ENCODE measurements at regions not wholly inside any gene's neighbourhood (a gene's known extent, or its start where the extent isn't known, plus 50 kb on each side); places are given as distances from the start of the nearest gene placed in this dataset.

GRCh38 chr4:180827232-180828009 lies 1415.8 kb upstream of the TENM3 start:
- no peak overlapping the region for H3K4me3 Mint-ChIP-seq
- no peak overlapping the region for H3K27ac Mint-ChIP-seq

GRCh38 chr4:180828455-180829018 lies 1414.7 kb upstream of the TENM3 start:
- Mint-ChIP-seq H3K9me3 (peaks cover 0 to 16% (median 9%) of the 10 kb centered on the region in 6 donors), H3K36me3 (no peaks in the 10 kb centered on the region), H3K4me1 (no peaks in the 10 kb centered on the region), H3K4me3 (no peak overlapping the region), H3K27me3 (ENCODE audit: low read depth in 3 of 3) (peaks cover 0 to 2% (median 0%) of the 10 kb centered on the region in 3 donors), H3K27ac (no peak overlapping the region)
- no peak for DNase-seq

More at GRCh38 chr4:180827232-180828009, 1415.8 kb upstream of the TENM3 start:
- peaks cover 0 to 22% (median 11%) of the 10 kb centered on the region in 6 donors for H3K9me3 Mint-ChIP-seq
- H3K4me1 Mint-ChIP-seq: no peaks in the 10 kb centered on the region
- peaks cover 0 to 2% (median 0%) of the 10 kb centered on the region in 3 donors for H3K27me3 Mint-ChIP-seq (ENCODE audit: low read depth in 3 of 3)
- DNase-seq: no peak
- H3K36me3 Mint-ChIP-seq: no peaks in the 10 kb centered on the region

DNA sequence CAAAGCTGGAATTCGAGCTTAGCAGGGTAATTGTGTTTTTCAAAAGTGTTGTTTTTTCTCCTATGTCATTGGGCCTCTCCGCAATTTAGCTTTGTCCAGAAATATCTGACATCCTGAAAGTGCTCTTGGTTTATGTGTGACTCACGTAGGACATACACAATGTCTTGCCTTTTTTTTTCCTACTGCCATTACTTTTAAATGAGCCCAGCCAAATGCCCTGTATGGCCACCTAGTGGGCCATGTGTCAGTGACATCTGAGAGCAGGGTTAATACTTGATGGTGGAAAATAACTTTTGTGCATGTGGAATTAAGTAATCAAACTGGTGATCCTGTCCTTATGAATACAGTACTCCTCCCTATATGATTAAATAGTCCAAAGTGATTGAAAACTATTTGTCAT lies 1411.1 kb upstream of the TENM3 start:
- H3K27me3 Mint-ChIP-seq (ENCODE audit: low read depth in 3 of 3): no peaks in the 10 kb centered on the region
- no peak overlapping the region for H3K27ac Mint-ChIP-seq
- peaks cover 0 to 14% (median 6%) of the 10 kb centered on the region in 6 donors for H3K9me3 Mint-ChIP-seq
- H3K36me3 Mint-ChIP-seq: no peaks in the 10 kb centered on the region
- no peaks in the 10 kb centered on the region for H3K4me1 Mint-ChIP-seq
- H3K4me3 Mint-ChIP-seq: no peak overlapping the region
- no peak for DNase-seq

GRCh38 chr4:180840142-180840541 lies 1403.1 kb upstream of the TENM3 start:
- H3K36me3 Mint-ChIP-seq: no peaks in the 10 kb centered on the region
- DNase-seq: no peak
- no peaks in the 10 kb centered on the region for H3K4me1 Mint-ChIP-seq
- peaks cover 0 to 1% (median 0%) of the 10 kb centered on the region in 3 donors for H3K27me3 Mint-ChIP-seq (ENCODE audit: low read depth in 3 of 3)
- H3K9me3 Mint-ChIP-seq: peaks cover 3 to 24% (median 10%) of the 10 kb centered on the region in 6 donors
- H3K4me3 Mint-ChIP-seq: no peak overlapping the region
- no peak overlapping the region for H3K27ac Mint-ChIP-seq

- peaks cover 1 to 32% (median 10%) of the 10 kb centered on the region in 6 donors for H3K9me3 Mint-ChIP-seq
- H3K4me3 Mint-ChIP-seq: no peak overlapping the region
Observed at GRCh38 chr4:180850318-180850940, 1392.8 kb upstream of the TENM3 start.

DNA sequence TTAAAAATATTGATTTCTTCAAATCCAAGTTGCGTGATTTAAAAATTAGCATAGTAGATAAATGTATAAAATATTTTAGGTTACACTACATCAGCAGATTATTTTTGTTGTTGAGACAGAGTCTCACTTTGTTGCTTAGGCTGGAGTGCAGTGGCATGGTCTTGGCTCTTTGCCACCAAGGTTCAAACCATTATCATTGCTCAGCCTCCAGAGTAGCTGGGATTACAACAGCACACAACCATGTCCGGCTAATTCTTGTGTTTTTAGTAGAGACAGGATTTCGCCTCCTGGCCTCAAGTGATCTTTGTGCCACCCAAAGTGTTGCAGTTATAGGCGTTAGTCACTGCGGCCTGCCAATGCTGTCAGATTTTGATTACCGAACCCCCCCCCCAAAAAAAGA lies 1390.5 kb upstream of the TENM3 start:
- Mint-ChIP-seq H3K36me3 (no peaks in the 10 kb centered on the region), H3K27me3 (ENCODE audit: low read depth in 3 of 3) (peaks cover 0 to 2% (median 0%) of the 10 kb centered on the region in 3 donors), H3K4me3 (no peak overlapping the region), H3K9me3 (peaks cover 1 to 37% (median 18%) of the 10 kb centered on the region in 6 donors), H3K27ac (no peak overlapping the region), H3K4me1 (no peaks in the 10 kb centered on the region)
- DNase-seq: no peak

More at GRCh38 chr4:180850318-180850940, 1392.8 kb upstream of the TENM3 start:
- Mint-ChIP-seq H3K36me3 (no peaks in the 10 kb centered on the region), H3K27me3 (ENCODE audit: low read depth in 3 of 3) (peaks cover 0 to 2% (median 0%) of the 10 kb centered on the region in 3 donors), H3K27ac (no peak overlapping the region), H3K4me1 (no peaks in the 10 kb centered on the region)
- no peak for DNase-seq

- DNase-seq: no peak
- no peaks in the 10 kb centered on the region for H3K36me3 Mint-ChIP-seq
- no peaks in the 10 kb centered on the region for H3K4me1 Mint-ChIP-seq
- no peak overlapping the region for H3K4me3 Mint-ChIP-seq
- no peak overlapping the region for H3K27ac Mint-ChIP-seq
- peaks cover 0 to 4% (median 0%) of the 10 kb centered on the region in 3 donors for H3K27me3 Mint-ChIP-seq (ENCODE audit: low read depth in 3 of 3)
- H3K9me3 Mint-ChIP-seq: peaks cover 5 to 40% (median 23%) of the 10 kb centered on the region in 6 donors
Observed at GRCh38 chr4:180855184-180855583, 1388.0 kb upstream of the TENM3 start.

- Mint-ChIP-seq H3K27ac (no peak overlapping the region), H3K4me1 (no peaks in the 10 kb centered on the region), H3K27me3 (ENCODE audit: low read depth in 3 of 3) (peaks cover 0 to 4% (median 0%) of the 10 kb centered on the region in 3 donors), H3K9me3 (peaks cover 12 to 52% (median 27%) of the 10 kb centered on the region in 6 donors), H3K4me3 (no peak overlapping the region), H3K36me3 (peaks cover 0 to 3% (median 0%) of the 10 kb centered on the region in 3 donors)
- DNase-seq: no peak
Observed at GRCh38 chr4:180860089-180860720, 1383.0 kb upstream of the TENM3 start.

GRCh38 chr4:180861651-180862050 lies 1381.6 kb upstream of the TENM3 start:
- no peak overlapping the region for H3K4me3 Mint-ChIP-seq
- H3K9me3 Mint-ChIP-seq: peaks cover 12 to 50% (median 26%) of the 10 kb centered on the region in 6 donors
- no peaks in the 10 kb centered on the region for H3K4me1 Mint-ChIP-seq
- H3K27ac Mint-ChIP-seq: no peak overlapping the region
- no peak for DNase-seq
- H3K27me3 Mint-ChIP-seq (ENCODE audit: low read depth in 3 of 3): peaks cover 0 to 4% (median 0%) of the 10 kb centered on the region in 3 donors
- H3K36me3 Mint-ChIP-seq: peaks cover 0 to 3% (median 0%) of the 10 kb centered on the region in 3 donors

DNA sequence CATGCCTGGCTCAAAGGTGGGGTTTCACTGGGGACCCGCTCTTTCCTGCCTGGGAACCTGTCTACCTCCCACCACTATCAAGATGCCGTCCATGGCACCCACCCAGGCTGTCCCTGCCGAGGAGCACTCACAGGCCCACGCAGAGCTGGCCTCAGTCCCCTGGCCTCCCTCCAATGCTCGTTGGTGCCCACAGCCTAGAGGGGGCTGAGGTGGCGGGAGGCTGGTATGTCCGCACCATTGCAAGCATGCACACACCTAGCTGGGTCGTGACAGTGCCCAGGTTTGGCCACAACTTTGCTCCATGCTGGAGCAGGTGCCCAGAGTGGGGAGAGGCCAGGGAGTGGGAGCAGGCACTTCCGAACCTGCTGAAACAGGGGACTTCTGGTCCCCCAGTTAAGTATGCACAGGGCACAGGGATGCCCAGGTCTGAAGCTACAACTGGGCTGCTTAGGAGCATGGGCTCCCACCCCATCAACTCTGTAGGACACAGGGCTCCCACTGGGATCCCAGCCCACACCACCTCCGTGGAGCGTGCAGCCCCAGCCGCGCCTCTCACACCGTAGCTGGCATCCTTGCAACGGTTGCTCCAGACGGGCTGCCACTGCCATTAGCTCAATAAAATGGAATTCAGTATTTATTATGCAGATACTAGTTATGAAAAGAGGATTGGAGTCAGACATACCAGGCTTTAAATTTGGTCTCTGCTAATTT lies 1376.1 kb upstream of the TENM3 start:
- peaks cover 0 to 3% (median 0%) of the 10 kb centered on the region in 3 donors for H3K36me3 Mint-ChIP-seq
- H3K9me3 Mint-ChIP-seq: peaks cover 4 to 30% (median 12%) of the 10 kb centered on the region in 6 donors
- H3K4me3 Mint-ChIP-seq: no peak overlapping the region
- H3K27me3 Mint-ChIP-seq (ENCODE audit: low read depth in 3 of 3): peaks cover 0 to 1% (median 0%) of the 10 kb centered on the region in 3 donors
- no peaks in the 10 kb centered on the region for H3K4me1 Mint-ChIP-seq
- no peak overlapping the region for H3K27ac Mint-ChIP-seq
- DNase-seq: no peak

DNA sequence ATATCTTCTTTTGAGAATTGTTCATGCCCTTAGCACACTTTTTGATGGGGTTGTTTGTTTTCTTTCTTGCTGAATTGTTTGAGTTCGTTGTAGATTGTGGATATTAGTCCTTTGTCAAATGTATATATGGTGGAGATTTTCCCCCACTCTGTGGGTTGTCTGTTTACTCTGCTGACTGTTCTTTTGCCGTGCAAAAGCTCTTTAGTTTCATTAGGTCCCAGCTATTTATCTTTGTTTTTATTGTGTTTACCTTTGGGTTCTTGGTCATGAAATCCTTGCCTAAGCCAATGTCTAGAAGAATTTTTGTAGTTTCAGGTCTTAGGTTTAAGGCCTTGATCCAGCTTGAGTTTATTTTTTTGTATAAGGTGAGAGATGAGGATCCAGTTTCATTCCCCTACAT lies 1372.6 kb upstream of the TENM3 start:
- Mint-ChIP-seq H3K36me3 (no peaks in the 10 kb centered on the region), H3K9me3 (peaks cover 0 to 47% (median 16%) of the 10 kb centered on the region in 6 donors), H3K4me3 (no peak overlapping the region), H3K4me1 (no peaks in the 10 kb centered on the region), H3K27me3 (ENCODE audit: low read depth in 3 of 3) (peaks cover 0 to 2% (median 1%) of the 10 kb centered on the region in 3 donors), H3K27ac (no peak overlapping the region)
- DNase-seq: no peak

DNA sequence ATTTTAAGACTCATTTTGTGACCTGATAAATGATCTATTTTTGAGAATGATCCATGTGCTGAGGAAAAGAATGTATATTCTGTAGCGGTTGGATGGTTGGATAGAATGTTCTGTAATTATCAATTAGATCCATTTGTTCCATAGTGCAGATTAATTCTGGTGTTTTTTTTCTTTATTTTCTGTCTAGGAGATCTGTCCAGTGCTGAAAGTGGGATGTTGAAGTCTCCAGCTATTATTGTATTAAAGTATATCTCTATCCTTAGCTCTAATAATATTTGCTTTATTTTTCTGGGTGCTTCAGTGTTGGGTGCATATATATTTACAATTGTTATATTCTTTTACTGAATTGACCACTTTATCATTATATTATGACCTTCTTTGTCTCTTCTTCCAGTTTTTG lies 1344.9 kb upstream of the TENM3 start:
- no peak overlapping the region for H3K27ac Mint-ChIP-seq
- no peak overlapping the region for H3K4me3 Mint-ChIP-seq
- H3K4me1 Mint-ChIP-seq: no peaks in the 10 kb centered on the region
- H3K27me3 Mint-ChIP-seq (ENCODE audit: low read depth in 3 of 3): no peaks in the 10 kb centered on the region
- peaks cover 12 to 44% (median 32%) of the 10 kb centered on the region in 6 donors for H3K9me3 Mint-ChIP-seq
- DNase-seq: no peak
- no peaks in the 10 kb centered on the region for H3K36me3 Mint-ChIP-seq

DNA sequence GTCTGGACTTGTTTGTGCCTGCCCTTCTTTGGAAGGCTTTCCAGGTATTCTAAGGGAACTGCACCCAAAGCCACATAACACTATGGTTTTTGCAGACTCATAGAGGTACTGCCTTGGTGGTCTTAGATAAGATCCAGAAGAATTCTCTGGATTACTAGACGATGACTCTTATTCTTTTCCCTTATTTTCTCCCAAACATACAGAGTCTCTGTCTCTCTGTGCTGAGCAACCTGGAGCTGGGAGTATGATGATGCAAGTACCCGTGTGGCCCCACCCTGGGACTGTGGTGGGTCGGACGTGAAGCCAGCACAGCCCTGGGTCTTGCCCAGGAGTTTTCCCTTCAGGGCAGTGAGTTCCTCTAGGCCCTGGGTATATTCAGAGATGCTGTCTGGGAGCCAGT lies 1342.4 kb upstream of the TENM3 start:
- no peaks in the 10 kb centered on the region for H3K36me3 Mint-ChIP-seq
- no peaks in the 10 kb centered on the region for H3K27me3 Mint-ChIP-seq (ENCODE audit: low read depth in 3 of 3)
- no peak overlapping the region for H3K4me3 Mint-ChIP-seq
- no peaks in the 10 kb centered on the region for H3K4me1 Mint-ChIP-seq
- H3K27ac Mint-ChIP-seq: no peak overlapping the region
- no peak for DNase-seq
- H3K9me3 Mint-ChIP-seq: peaks cover 12 to 45% (median 31%) of the 10 kb centered on the region in 6 donors

Measured in immature natural killer cell (primary cell).